Kidney tubule cell (primary cell): ENCODE measurements at regions not wholly inside any gene's neighbourhood (a gene's known extent, or its start where the extent isn't known, plus 50 kb on each side); places are given as distances from the start of the nearest gene placed in this dataset.
A peak's percentile ranks its signal among the peaks of the same experiment; 100 is the strongest.

ENCODE experiments used
- DNase-seq: peaks from one replicate; pipeline ENCODE4 v3.0.0-alpha.2; 2018; ENCODE audit warnings: low spot score

DNA sequence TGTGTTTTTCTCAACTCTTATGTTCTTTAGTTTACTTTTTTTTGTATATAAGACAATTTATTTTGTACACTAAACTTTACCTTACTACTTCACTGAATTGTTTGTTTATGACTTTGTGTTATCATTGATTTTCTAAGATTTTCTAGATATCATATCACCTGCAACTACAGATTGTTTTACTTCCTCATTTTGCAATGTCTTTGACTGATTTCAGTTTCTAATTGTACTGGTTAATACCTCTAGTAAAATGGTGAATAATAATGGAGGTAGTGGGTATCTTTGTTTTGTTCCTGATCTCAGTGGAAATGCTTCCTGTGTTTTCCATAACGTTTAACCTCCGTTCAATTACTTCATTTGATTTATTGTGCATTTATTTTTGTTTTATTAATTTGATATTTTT lies 490.2 kb downstream of the TLL1 start:
- DNase-seq, result no peak

DNA sequence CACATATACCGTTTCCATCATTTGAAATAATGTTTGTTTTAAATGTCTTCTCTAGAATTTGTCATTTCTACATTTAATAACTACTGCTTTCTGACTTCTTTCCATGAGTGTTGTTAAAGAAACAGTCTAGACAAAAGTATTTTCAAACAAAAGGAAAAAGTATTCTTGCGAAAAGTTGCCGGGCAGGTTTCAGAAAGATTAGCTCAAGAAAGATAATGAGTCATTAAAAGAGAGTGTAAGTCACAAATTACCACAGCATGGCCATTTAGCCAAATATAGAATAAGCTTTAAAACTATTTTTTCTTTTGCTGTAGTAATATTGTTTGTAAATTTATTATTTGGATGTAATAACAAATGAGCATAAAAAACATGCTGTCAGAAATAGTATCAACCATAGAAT lies 493.0 kb downstream of the TLL1 start:
- DNase-seq, result no peak

DNA sequence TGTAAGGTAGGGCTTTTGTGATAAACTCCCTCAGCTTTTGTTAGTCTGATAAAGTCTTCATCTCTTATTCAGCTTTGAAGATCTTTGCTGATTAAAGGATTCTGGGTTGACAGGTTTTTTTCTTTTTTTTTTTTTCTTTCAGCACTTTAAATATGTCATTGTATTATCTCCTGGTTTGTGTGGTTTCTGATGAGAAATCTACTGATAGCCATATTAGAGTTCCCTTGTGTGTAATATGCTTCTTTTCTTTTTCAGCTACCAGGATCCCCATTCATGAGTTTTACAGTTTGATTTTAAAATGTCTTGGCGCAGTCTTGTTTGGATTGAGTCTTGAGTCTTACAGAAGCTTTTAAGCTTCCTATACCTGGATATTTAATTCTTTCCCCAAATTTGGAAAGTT lies 504.5 kb downstream of the TLL1 start:
- no peak for DNase-seq

DNA sequence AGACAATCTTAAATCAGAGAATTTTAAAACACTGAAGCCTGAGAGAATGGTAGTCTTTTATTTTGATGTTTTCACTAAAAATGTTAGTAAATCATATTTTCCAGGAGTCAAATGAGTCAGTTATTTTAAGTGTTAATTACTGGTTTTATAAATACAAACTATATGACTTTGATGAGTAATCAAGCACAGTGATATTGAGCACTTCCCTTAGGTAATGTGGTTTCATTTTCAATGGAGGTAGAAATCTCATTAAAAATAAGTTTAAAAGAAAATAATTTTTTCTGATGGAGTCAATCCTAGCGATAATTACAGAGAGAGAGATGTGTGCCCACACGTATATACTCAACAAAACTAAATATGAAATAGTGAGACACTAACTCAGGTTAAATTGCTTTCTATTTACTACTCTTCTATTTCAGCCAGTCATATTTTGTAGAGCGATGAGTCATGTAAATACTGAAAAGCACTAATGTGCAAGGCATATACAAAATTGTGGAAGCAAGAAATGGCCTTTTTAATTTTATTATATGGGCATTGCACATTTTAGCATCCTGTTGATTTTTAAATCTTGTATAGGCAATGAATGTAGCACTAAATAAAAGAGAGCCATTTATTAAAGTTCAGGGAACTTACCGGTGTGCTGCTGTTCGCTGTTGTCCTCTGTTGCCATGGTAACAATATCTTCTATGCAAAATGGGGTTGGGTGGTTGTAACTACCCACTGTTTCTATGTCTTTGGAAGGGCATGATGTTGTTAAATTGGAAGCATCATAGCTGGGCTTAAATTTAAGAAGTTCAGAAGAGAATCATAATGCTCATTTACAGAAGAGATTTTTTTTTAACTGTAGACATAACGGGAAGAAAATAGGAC lies 513.7 kb downstream of the TLL1 start:
- no peak for DNase-seq

DNA sequence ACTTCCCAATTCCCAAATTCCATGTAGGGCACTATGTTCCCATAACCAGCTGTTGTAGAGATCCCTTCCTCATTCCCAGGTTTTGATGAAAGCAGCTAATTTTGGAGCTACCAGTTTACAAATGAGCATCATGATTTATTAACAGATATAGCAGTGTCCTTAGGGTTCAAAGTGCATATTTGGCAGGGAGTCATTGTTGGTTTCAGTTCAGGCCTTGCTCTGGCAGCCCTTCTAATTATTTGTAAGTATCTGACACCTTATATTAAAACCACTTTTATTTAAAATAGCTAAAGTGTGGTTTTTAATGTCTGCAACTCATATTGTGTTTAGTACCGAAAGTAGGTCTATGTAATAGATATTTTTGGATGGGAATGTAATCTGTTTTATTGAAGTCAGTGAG lies 518.5 kb downstream of the TLL1 start:
- DNase-seq, result no peak

DNA sequence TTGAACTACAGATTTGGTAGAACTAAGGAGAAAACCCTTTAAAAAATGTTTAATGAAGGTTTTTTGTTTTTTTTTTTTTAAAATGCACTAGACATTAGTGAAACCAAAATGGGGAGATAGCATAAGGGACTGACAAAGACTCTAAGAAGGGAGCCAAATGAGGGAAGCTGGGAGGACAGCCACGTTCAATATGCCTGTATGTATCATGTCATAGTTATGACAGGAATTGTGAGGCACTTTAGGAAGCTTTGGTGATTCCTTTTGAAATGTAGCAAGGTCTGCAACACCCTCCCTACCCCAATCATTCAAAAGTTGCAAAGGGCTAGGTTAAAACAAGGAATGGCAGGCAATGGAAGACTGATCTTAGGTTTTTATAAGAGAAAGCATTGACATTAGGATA lies 526.0 kb downstream of the TLL1 start:
- DNase-seq, result no peak

DNA sequence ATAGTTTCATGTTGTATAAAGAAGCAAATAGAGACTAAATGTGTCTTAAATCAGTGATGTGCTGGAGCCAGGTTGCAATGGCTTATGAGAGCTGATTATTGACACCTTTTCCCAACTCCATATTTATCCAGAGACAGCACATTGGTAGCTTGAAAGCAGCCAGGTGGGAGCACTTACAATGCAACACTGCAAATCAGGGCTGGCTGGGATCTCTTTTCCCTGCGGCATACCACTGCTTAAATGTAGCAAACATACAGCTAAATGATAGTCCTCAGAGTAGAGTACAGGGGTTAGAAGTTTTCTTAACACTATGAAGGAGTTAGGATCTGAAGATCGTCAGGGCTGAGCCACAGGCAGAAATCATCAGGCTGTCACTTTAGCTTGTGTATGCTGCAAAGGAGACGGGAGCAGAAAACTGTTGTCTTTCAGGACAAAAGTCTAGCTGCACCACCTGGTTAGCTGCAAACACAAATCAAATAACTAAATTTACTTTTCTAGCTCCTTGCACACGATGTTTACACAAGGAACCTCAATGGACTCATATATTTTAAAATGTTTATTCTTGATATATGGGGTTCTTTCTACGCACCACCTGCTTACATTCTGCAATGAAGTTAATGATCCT lies 527.3 kb downstream of the TLL1 start:
- DNase-seq, result no peak

DNA sequence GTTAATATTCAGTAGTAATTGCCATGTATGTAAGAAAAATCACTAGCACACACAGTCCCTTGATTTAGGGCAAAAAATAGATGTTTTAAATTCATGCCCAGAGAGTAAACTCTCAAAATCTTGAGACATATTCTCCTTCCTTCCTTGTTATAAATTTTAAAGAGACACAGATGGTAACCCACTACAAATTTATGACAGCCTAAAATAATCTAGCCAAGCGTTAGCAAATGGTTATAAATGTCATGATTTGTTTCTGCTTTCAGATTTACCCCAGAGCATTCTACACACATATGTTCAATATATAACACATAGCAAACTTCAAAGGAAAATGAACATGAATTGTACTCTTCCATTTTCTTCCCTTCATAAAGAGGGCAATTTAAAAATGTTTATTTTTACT lies 540.3 kb downstream of the TLL1 start:
- no peak for DNase-seq

DNA sequence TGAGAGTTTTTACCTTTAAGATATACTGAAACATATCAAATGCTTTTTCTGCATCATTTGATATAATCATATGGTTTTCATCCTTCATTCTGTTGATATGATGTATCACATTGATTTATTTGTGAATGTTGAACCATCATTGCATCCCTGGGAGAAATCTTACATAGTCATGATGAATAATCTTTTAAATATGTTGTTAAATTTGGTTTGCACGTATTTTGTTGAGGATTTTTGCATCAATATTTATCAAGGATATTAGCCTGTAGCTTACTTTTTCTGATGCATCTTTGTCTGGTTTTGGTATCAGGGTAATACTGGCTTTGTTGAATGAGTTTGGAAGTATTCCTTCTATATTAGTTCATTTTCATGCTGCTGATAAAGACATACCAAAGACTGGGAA lies 541.4 kb downstream of the TLL1 start:
- no peak for DNase-seq

DNA sequence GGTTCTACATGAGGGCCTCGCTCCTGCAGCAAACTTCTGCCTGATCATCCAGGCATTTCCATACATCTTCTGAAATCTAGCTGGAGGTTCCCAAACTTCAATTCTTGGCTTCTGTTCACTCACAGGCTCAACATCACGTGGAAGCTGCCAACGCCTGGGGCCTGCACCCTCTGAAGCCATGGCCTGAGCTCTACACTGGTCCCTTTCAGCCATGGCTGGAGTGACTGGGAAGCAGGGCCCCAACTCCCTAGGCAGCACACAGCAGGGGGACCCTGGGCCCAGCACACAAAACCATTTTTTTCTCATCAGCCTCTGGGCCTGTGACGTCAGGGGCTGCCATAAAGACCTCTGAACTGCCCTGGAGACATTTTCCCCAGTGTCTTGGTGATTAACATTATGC lies 542.7 kb downstream of the TLL1 start:
- no peak for DNase-seq

DNA sequence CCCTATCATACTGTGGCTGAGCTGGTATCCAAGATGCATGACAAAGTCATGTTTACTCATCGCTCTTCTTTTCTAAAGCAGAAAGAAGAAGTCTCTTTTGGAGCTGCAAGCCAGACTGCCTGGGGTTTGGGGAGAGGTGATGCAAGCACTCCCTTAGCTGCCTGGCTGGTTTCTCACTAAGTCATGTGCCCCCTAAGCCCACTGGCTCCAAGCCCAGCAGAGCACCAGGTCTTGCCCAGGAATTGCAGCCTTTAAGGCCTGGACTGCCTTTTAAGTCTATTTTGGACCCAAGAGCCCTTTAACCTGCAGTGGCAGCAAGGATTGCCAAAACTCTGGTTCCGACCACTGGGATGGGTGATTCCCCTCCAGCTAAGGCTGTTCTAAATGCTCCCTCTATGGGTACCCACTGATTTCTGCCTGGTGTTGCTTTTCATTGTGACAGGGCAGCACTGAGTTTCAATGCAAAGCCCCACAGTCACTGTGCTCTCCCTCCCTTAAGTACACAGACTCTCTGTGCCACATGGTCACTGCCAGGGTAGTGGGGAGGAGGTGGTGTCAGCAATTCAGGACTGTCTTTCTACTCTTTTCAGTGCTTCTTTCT lies 548.6 kb downstream of the TLL1 start:
- DNase-seq, result peak; percentile 65

DNA sequence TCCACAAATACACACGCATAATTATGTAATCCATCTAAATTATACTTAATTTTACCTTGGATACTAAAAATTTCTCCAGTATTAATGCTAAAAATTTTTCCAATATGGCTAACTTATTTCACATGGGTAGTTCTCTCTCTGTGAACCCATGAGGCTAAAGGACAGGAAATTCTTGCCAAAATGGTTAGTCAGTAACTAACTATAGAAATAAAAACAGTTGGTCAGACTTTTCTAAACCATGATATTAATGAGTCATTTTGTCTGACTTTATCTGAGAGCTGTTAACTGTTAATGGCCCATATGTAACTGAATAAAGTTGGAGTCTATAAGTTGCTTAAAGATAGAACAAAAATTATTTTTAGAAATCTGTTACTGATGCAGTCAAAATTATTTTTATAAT lies 549.4 kb downstream of the TLL1 start:
- DNase-seq, result peak; percentile 75

DNA sequence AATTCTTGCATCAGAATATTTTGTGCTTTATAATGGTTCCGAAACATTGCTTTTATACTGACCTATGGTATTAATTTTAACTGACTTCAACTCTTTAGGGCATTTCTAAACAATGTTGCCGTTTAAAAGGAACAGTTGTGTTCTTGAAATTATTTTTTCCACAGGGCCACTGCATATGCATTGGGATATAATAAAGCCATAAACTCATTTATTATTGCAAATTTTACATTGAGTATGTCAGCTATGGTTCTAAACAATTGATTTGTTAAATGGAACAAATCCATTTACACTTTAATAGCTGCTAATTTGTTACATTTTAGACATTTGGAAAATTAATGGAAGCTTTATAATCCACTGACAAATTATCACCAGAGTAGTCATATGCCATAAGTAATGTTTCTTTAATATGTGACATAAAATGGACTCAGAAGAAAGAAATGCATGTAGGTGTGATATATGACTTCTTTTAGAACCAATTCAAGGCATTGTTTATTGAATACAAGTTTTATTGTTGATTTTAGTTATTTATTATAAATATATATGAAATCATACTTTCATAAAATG lies 553.3 kb downstream of the TLL1 start:
- no peak for DNase-seq

DNA sequence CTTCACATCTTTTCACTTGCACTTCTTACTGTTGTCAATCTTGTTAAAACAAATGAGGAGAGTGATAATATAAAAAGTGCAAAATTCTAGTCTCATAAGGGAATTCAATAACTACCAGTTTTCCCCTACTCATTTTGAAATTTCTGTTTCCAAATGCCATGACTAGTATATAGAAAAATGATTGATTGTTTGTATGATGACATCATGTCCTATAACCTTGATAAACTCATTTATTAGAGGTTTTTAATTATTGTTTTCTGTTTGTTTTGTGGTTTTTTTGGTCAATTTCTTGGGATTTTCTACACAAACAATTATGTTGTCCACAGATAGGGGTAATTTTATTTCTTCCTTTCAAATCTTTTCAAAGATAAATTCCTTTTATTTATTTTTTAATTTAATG lies 559.1 kb downstream of the TLL1 start:
- DNase-seq, result no peak

DNA sequence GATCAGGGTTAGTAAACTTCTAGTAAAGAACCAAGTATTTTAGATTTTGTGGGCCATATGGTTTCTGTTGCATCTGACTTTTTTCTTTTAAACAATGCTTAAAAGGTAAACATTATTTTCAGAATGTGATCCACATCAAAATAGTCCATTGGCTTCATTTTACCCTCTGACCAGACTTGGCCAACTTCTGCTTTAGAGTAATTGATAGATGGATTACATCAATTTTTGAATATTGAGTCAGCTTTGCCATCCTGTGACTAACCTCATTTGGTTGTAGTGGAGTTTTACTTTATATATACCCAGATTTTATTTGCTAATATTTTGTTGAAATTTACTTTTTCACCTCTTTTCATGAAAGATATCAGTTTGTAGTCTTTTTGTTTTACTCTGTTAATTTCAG lies 559.8 kb downstream of the TLL1 start:
- no peak for DNase-seq

DNA sequence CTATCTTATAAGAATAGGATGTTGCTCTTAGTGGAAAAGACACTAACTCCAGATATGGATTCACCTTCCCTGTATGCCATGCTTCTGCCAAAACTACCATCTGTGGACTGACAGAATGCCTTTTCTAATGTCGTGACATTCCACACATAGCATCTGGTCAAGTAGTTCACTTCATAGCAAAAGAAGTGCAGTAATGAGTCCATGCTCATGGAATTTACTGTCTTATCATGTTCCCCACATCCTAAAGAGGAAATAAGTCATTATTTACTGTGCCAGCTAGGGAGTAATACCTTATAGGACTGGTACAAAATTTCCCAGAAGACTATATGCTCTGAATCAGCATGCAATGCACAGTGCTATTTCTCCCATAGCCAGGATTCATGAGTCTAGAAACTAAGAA lies 562.4 kb downstream of the TLL1 start:
- DNase-seq, result peak; percentile 80

DNA sequence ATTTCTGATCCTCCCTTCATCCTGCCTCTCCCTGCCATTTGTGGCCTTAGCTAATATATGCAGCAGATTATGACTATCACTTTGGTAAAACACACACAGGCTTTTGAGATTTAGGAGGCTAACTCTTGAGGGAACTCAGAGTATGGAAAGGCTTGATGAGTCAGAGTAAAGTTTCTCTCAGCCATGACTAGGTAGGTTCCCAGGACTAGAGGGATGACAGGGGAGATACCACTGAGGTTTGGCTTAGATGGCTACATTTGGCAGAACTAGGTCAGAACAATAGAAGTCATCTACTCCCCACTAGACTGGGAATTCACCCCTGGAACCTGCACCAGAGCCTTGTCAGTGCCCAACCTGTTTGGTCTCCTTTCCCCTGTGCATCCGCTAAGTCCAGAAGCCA lies 585.7 kb downstream of the TLL1 start:
- peak; percentile 29 for DNase-seq

DNA sequence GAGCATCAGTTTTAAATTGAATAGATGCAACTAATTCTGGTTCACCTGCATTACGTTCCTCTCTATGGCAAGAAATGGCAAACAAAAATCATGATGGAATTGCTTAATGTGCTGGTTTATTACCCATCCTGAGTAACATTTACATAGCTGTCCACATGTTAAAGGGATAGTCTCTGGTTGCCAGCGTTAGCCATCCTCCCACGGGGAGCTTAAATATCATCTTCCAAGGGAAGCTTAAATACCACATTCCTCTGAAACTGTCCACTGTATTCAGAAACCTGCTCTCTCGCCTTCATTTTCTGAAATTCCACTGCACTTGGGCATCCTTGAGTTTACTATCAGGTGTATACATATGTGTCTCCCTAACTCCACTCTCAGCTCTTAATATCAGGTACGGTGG lies 586.6 kb downstream of the TLL1 start:
- no peak for DNase-seq

DNA sequence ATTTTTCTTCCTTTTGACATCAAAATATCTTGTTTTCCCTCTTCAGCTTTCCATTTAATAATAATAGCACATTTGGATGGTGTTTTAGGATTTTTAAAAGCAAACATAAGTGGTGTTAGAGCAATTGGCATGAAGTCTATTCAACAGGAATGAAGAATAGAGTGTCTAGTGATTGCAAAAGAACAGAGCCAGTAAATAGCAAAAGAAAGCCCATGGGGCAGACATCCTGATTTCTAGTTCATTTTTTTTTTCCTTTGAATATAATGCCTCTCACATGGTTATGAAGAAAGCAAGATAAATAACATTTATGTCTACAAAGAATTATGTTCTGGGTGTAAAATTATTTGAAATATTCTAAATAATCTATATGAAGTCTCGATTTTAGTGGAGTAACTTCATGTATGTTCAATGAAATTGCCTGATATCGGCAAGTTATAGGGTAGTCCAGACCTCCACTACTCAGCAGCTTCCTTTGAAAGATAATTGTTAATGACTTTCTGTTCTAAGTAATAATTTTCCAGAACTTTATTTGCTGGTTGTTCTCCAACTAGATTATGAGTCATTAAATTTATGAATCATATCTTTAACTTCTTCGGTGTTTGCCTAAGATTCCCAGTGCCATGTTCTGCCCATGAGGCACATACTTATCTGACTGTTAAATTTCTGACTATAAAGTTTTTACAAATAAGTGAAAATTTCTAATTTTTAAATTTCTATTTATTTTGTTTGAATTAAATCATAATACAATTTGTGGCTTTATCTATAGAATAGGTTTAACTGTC lies 587.9 kb downstream of the TLL1 start:
- no peak for DNase-seq

DNA sequence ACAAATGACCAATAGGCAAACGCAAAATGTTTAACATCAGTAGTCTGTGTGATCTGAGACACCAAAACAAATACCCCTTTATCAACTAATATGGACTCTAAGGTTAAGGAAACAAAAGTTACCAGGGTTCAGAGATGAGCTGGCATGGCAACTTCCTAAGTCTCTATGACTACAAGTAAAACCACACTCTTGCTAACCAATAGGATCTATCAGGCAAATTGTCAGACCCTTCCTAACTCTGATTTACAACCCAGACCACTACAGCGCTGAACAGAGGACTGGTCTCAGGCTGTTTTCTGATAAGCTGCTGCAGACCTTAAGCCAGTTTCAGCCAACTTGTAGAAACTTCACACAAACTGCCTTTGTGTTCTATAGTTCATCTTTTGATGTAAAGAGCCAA lies 608.0 kb downstream of the TLL1 start:
- no peak for DNase-seq

DNA sequence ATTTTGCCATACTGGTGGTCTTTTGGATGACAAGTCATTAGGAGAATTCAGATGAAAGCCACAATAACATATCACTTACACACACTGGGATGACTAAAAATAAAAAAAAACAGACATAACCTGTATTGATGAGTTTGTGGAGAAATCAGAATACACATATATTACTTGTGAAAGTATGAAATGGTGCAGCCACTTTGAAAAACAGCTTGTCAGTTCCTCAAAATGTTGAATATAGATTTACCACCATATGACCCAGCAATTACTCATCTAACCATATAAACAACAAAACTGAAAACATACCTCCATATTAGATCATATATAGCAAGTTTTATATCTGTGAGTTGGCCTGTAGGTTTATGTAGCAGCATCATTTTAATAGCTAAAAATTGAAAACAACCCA lies 608.7 kb downstream of the TLL1 start:
- no peak for DNase-seq

DNA sequence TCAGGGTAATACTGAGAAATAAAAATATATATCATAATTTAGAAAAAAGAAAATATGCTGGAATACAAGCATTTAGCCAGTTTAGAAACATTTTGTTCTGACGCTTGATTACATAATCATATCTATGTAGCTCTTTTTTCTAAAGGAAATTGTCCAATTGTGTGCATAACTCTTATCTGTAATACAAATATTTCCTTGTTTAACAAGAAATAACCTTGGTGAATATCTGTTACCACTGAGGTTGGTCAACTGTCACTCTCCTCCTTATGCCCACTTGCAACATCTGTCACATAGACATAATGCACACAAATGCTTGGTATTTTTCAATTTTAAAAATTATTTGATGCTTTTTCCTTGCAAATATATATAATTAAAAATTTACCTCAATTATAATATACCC lies 609.7 kb downstream of the TLL1 start:
- DNase-seq, result no peak
